Keratinocyte (primary cell): ENCODE measurements at regions not wholly inside any gene's neighbourhood (a gene's known extent, or its start where the extent isn't known, plus 50 kb on each side); places are given as distances from the start of the nearest gene placed in this dataset.

Source experiments
- CTCF ChIP-seq, 3 experiments: IDR thresholded peaks in 1 of 3; conservative IDR thresholded peaks in 1 of 3; optimal IDR thresholded peaks in 1 of 3; 2 replicates in 2 of 3; 3 replicates in 1 of 3; pipeline versions ENCODE3 to v1.5.1; 2011; ENCODE audit warnings: low read length in 3 of 3, mild to moderate bottlenecking in 3 of 3, moderate library complexity in 2 of 3, control low read depth in 1 of 3, inconsistent platforms in 1 of 3; ENCODE audit not compliant: insufficient read depth in 2 of 3; ENCODE audit errors: extremely low read depth in 1 of 3
- EZH2 ChIP-seq: IDR thresholded peaks from one replicate; pipeline ENCODE4 v1.6.1; 2012; ENCODE audit warnings: inconsistent platforms, mild to moderate bottlenecking, low read length, moderate library complexity

DNA sequence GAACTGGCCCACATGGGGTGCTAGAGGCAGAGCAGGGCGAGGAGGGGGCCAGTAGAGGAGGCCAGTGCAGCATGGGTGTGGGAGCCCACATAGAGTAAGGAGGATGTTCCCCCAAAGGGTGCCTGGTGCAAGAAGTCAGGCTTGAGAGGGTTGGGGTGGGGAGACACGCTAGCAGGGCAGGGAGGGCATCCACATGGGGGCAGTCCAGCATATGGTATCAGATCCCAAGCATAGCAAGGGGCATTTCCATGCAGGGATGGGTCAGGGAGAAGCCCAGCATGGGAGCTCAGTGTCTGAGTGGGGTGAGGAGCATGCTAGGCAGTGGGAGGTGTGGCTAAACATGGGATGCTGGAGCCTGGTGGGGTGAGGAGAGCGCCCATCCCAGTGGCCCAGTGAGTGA lies 213.7 kb downstream of the COPRS start:
- TF ChIP-seq CTCF (optimal IDR thresholded peaks at IDR 0.05 in 1 of 3, IDR thresholded peaks at IDR 0.05 in 1 of 3, conservative IDR thresholded peaks at IDR 0.05 in 1 of 3; ENCODE audit: extremely low read depth in 1 of 3, insufficient read depth in 2 of 3, low read length in 3 of 3): peak in 1 of 3 experiments; percentile 42
- no peak for TF ChIP-seq EZH2
